ENCODE measurements at regions not wholly inside any gene's neighbourhood (a gene's known extent, or its start where the extent isn't known, plus 50 kb on each side); places are given as distances from the start of the nearest gene placed in this dataset.

DNA sequence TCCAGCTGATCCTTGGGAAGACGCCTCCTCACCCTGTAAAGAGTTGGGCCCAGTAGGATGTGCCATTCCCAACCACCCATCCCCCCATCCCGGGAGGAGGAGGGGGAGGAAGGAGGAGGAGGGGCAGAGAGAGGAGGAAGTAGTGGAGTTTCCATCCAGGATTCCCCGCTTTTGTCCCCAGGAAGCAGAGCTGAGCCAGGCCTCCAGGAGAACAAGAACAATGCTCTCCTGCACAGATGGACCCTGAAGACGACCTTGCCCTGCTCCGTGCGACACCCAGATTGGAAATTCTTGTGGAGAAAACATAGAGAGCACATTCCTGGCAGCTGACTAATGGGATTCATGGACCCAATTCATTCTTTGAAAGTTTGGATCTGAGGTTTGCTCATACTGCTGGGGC is 132.3 kb upstream of the CRY1 start:
- DNase-seq (ENCODE audit: low read depth): no peak

DNA sequence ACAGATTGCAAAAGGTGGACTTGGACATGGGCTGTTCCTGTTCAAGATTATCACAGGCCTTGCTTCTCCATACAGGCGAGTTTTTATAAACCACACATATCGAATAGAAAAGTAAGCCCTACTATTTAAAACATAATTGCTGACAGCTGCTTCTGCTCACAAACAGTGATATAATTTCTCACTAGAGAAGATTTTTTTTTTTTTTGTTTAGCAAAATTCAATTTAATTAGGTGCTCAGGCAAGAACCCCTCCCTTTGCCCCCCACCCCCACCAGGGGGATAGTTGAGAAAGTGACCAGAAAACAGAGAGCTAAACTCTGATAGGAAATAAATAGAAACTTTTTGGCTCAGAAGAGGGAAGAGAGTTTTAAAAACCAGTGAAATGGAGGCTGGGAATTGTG is 132.8 kb upstream of the CRY1 start:
- no peak for DNase-seq (ENCODE audit: low read depth)

DNA sequence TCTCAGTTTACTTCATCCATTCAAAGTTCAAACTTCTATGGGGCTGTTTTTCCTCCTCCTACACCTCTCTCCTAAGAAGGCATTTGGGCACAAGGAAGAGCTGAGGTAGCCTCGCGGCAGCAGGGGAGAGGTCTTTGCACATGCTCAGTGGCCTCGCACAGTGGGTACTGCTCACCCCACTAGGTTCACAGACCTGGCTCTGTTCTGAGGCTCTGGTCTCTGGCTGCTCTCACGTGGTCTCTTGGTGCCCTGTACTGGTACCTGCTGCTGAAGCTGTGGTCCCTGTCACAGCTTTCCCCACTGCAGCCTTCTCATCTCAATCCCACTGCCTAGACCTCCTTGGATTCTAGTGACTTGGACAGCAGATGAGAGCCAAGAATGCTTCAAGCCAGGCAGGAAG is 134.7 kb upstream of the CRY1 start:
- no peak for DNase-seq (ENCODE audit: low read depth)

DNA sequence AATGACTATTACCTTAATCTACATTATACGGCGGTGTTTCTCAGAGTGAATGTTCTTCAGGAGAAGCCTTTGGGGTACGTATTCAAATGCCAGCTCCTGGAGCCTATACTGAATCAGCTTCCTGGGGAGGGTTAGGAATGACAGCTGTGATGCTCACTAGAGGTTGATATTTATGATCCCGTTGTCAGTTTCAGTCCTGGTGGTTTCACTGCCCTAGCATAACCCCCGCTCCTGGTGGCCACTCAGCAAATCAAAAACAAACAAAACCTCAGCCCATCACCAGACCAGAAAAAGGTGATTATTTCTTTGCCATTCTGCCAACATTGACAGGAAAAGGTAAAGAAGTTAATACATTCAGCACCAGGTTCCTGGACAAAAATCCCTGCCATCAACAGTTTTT is 136.5 kb upstream of the CRY1 start:
- no peak for DNase-seq (ENCODE audit: low read depth)

DNA sequence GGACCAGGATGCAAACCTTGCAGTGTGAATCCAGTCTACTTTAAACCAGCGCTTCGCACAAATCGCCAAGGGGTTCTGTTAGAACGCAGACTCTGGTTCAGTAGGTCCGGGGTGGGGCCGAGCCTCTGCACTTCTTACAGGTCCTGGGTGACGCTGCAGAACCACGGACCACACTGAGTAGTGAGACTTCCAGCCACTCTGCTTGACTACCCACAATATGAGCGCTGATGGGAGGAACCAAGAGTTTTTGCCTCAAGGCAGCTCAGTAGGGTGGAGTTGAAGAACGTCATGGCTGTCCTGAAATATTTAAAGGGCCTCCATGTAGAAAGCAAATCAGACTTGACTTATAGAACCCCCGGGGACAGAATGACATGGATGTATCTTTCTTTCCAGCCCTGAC is 138.0 kb upstream of the CRY1 start:
- no peak for DNase-seq (ENCODE audit: low read depth)

DNA sequence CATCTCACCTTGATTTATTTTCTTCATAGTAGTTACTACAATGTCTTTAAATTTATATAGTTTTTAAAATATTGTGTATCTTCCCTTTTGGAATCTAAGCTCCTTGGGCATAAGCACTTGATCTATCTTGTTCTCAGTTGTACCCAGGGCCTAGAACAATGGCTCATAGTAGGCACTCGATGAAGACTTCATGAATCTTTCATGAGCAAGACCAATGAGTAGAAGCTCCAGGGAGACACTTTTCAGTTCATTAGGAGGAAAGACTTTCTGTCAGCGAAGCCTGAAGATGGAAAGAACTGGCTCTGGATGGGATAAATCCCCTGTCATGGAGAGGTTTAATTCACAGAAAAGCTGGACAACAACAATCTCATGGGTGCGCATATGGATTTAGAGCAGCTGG is 140.2 kb upstream of the CRY1 start:
- DNase-seq (ENCODE audit: low read depth): no peak

DNA sequence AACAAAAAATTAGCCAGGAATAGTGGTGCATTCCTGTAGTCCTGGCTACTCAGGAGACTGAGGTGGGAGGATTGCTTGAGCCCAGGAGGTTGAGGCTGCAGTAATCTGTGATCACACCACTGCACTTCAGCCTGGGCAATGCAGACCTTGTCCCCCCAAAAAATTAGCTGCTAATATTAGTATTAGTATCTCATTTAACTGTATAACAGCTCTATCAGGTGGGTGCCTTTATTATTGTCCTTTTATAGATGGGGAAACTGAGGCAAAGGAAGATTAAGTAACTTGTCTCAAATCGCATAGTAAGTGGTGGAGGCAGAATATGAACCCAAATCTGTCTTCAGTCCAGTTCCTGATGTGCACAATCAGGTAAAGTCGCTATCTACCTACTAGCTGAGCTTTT is 142.3 kb upstream of the CRY1 start:
- no peak for DNase-seq (ENCODE audit: low read depth)

DNA sequence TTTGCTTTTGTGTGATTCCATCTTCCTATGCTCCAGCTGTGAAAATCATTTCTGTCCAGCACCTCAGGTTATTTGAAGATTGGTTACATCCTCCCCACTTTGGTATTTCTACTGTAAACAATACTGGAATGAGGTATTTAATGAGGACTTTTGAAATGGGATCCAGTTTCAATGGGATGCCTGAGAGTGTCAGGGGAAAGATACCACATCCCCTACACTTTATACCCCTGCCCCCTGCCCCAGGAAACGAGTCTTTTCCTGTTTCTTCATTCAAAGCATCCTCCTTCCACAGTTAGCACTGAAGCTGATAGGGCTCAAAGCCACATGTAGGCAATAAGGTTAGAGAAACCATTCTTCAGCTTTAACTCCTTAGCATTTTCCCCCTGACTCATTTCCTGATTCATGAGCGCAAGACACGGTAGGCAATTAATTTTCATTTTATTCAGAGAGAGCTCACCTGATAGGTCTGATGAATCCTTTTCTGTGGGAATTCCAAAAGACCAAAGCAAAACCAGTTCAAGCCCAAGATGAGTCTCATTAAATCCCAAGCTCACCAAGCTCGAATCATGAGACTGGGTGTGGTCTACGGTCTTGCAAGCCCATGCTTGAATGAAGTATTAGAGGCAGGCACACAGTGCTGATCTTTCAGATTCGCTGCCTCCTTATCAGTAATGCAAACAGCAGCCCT is 143.6 kb upstream of the CRY1 start:
- DNase-seq (ENCODE audit: low read depth): no peak

DNA sequence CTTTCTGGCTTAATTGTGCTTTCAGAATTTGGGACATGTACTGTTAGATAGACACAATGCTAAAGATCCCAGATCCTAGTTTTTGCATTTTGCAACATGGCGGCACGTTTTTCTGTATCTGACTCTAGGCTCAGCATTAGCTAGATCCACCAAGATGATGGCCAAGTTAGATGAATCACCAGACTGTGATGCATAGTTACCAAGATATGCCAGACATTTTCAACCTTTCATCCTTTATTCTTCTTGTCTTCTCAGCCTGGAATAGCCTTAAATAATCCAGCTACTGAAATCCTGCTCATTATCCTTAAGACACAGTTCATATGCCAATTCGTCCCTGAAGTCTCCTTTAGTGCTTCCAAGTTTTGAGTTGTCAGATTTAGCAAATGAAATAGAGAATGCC is 144.9 kb upstream of the CRY1 start:
- DNase-seq (ENCODE audit: low read depth): no peak

DNA sequence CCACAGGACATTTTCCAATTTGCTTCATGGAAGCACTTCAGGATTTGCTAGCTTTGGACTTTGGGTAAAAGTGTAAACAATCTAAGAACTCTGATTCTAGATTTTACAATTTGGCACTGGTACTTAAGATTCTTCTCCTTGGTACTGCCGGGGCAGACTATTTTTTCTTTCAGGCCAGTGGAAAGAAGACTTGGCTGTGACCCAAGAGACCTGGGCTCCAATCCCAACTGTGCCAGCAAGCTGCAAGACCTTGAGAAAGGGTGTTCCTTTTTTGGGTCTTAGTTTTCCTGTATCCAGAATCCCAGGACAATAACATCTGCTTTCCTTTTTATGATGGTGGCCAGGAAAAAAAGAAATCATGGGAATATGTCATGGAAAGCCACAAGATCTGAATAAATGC is 148.1 kb upstream of the CRY1 start:
- no peak for DNase-seq (ENCODE audit: low read depth)

DNA sequence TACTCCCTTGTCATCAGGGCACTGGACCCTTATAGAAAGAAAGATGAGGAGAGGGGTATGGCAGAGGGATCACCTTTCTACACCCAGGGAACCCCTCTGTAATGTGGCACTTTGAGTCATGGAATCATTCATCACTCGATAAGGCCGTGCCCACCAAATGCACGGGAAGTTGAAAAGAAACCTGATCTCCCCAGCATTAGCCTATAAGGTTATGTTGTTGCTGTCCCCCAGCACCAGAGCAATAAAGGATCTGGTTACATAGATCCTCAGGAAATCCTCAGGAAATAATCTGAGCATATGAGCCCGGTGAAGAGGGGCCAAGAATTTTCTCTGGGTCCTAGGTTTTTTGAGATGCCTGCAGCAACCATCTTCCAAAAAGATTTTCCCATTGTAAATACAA is 148.8 kb upstream of the CRY1 start:
- no peak for DNase-seq (ENCODE audit: low read depth)

DNA sequence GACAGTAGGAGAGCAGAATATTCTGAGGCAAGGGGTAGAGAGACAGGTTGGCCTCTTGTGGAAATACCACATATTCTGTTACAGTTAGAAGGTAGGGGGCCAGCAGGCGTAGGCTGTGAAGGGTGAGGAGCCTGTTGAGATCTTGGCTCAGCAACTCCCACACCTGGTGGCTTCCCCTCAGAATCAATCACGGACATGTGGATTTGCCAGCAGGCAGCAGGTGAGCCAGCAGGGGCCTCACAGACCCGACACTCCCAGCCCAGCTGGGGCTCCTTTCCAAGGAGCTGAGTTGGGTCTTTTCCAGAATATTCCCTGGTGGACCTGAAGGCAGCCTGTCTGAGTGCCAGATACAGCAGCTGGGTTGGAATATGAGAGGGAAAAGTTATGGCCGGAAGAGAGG is 150.0 kb upstream of the CRY1 start:
- DNase-seq (ENCODE audit: low read depth): no peak

DNA sequence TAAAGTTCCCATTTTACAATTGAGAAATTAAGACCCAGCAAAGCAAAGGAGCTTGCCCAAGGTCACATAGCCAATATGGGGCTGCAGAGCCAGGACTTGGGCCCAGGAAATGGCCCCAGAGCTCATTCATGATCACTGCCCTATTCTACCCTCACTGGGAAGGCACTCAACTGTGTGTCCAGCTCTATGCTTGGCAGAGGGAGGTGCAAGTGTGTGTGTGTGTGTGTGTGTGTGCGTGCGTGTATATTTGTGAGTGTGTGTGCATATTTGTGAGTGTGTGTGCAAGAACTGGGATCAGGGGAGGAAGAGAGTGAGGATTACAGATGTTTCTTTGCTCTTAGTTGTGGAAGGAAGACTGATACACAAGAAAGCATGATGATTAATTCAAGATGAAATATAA is 151.2 kb upstream of the CRY1 start:
- no peak for DNase-seq (ENCODE audit: low read depth)

DNA sequence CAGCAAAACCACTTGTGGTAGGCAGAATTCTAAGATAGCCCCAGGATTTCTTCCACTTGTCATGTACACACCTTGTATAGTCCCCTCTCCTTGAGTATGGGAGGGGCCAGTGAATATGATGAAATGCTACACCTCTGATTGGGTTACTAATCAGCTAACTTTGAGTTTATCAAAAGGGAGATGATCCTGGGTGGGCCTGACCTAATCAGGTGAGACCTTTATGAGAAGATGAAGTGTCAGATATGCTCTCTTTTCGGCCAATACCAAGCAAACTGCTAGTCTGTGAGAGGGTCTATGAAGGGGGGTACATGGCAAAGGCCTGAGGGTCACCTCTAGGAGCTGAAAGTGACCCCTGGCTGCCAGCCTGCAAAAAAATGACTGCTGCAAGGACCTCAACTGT is 154.3 kb upstream of the CRY1 start:
- no peak for DNase-seq (ENCODE audit: low read depth)

DNA sequence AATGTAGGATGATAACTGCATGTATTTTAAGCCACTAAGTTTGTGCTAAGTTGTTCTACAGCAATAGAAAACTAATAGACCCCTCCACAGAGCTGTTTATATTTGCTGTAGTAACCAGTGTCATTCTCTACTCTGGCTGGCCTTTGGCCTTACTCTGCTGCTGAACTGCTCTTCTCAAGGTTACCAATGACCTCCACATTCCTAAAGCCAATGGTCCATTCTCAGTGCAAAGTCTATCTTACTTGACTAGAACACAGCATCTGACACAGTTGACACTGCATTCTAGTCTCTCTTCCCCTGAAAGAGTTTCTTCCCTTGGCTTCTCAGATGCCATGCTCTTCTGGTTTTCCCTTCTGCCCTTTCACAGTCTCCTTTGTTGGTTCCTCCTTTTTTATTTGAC is 154.8 kb upstream of the CRY1 start:
- no peak for DNase-seq (ENCODE audit: low read depth)

DNA sequence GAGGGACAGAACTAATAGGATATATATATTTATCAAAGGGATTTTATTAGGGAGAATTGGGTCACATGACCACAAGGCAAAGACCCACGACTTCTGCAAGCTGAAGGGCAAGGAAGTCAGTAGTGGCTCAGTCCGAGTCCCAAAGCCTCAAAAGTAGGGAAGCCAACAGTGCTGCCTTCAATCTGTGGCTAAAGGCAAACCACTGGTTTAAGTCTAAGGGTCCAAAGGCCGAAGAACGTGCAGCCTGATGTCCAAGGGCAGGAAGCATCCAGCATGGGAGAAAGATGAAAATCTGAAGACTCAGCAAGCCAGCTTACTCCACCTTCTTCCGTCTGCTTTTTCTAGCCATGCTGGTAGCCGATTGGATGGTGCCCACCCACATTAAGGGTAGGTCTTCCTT is 157.9 kb upstream of the CRY1 start:
- DNase-seq (ENCODE audit: low read depth): no peak

DNA sequence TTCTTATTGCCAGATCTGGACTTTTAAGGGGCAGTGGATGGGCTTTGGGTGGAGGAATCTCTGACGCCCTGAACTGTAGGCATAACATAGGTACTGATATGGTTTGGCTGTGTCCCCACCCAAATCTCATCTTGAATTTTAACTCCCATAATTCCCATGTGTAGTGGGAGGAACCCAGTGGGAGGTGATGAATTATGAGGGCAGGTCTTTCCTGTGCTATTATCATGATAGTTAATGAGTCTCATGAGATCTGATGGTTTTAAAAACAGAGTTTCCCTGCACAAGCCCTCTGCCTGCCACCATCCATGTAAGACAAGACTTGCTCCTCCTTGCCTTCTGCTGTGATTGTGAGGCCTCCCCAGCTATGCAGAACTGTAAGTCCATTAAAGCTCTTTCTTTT is 160.0 kb upstream of the CRY1 start:
- no peak for DNase-seq (ENCODE audit: low read depth)

DNA sequence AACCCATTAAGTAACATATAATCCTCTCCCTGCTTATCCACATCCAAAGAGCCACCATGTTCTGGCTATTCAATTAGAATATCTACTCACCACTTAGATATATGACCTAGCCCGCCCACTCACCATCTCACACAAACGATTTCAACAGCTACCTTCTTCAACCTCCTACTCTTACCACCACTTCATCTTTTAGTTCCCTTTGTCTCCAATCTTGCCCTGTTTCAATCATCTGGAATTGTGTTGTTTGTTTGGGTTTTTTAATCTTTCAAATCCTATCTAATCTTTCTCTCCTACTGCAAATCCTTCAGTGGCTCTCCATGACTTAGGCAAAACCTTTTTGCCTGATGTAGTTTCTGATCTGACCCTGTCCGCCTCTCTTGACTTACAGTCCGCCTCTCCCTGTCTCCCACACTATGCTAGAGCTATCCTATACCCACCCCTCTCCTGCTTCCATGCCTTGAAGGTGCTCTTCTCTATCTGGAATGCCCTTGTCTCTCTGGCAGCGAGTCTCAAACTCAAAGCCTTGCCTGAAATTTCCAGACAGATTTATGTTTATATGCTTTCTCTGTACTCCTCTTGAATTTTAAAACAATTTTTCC is 161.0 kb upstream of the CRY1 start:
- no peak for DNase-seq (ENCODE audit: low read depth)

DNA sequence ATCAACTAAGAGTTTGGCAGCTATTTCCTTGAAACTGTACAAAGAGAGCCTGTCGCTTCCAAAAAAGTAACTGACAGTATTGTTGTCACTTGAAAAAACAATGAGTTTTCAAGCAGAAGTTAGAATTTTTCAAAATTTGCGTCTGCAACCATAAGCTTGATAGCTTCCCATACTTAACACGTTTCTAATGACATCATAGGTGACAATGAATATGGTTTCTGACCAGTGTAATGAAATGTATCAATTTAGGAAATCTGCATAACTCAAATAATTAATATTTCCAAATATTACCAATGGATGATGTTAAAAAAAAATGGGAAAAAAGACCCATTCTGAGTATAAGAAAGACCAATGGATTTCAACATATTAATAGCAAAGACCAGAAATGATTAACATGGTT is 165.4 kb upstream of the CRY1 start:
- DNase-seq (ENCODE audit: low read depth): no peak

DNA sequence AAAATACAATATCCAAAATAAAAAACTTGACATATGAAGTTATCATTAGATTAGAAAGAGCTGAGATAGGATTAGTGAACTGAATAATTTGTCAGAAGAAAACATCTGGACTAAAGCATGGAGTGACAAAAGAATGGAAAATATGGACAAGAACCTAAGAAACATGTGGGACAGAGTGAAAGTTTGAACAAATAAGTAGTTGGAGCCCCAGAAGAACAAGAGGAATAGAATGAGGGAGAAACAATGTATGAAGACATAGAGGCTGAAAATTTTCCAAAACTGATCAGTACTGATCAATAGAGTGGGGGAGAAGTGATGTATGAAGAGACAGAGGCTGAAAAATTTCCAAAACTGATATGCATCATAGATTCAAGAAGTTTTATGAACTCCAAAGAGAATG is 170.6 kb upstream of the CRY1 start:
- no peak for DNase-seq (ENCODE audit: low read depth)

DNA sequence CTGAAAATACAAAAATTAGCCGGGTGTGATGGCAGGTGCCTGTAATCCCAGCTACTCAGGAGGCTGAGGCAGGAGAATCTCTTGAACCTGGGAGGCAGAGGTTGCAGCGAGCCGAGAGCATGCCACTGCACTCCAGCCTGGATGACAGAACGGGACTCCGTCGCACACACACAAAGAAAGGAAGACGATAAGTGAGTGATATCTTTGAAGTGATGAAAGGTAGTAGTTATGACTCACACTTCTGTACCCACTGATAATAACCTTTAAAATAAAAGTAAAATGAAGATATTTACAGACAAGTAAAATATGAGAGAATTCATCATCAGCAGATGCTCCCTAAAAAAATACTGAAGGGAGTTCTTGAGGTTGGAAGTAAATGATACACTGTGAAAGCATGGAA is 171.3 kb upstream of the CRY1 start:
- DNase-seq (ENCODE audit: low read depth): no peak

DNA sequence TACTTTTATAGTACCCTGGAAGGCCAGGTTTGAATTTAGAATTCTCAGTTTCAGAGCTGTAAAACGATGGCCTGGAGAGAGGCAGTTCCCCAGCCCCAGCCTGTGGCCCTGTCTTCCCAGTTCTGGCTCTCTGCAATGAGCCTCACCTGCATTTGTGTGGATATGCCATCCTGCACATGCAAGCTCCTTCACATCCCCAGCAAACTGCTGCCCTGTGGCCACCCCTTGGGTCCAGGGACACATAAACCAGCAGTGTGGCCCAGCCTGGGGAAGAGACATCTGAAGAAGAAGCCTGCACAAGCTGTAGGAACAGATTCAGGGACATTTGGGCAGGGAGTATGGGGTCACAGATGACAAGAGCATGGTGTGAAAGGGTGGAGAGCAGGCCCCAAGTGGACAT is 174.3 kb upstream of the CRY1 start:
- DNase-seq (ENCODE audit: low read depth): no peak

DNA sequence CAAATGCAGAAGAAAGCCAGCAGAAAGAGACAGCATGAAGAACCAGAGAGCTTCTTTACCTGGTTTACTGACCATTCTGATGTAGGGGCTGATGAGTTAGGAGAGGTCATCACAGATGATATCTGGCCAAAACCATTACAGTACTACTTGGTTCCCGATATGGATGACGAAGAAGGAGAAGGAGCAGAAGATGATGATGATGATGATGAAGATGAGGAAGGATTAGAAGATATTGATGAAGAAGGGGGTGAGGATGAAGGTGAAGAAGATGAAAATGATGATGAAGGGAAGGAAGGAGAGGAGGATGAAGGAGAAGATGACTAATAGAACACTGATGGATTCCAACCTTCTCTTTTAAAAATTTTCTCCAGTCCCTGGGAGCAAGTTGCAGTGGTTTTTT is 178.2 kb upstream of the CRY1 start:
- DNase-seq (ENCODE audit: low read depth): no peak

DNA sequence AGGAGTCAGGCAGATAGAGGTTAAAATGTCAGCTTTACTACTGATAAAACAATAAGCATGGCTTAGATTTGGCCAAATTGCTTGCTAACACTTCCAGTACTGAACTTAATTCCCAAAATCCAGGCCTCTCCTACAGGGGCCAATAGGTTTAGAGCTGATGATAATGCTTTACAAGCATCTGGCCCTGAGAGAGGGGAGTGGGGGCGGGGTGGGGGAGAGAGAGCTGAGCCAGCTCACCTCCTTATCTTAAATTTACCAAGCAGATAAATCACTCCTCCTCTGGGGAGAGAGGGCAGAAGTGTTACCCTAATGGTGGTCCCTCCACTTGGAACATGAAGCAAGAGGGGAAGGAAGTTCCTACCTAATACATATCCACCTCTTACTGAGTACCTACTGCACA is 182.2 kb upstream of the CRY1 start:
- DNase-seq (ENCODE audit: low read depth): no peak

DNA sequence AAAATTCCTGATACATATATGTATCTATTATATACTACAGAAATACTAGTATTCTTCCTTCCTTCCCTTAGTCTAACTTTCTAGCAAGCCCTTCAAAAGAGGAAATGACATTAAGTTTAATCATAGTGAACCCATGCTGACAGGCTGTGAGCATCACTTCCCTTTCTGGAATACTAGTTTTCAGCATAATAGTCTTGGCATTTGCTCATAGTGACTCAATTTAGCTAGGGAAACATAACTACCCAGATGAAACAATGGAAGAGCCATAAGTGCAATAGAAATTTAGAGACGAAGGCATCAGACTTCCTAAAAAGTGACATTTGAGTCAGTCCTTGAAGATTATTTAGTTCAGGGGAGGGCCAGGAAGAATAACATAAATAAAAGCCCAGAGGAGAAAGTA is 184.5 kb upstream of the CRY1 start:
- DNase-seq (ENCODE audit: low read depth): no peak

Data from CMK (cell line).